ENCODE measurements at regions not wholly inside any gene's neighbourhood (a gene's known extent, or its start where the extent isn't known, plus 50 kb on each side); places are given as distances from the start of the nearest gene placed in this dataset.
"Not testable (repeated sequence)": the region's sequence is repeated elsewhere in the genome, so short reads cannot be mapped to it uniquely, and the experiment has no call there.

- Mint-ChIP-seq H3K27ac (ENCODE audit: unreplicated experiment) (no peak overlapping the region), H3K9me3 (ENCODE audit: low read depth, unreplicated experiment) (no peaks in the 10 kb centered on the region), H3K27me3 (ENCODE audit: unreplicated experiment) (no peaks in the 10 kb centered on the region), H3K4me1 (ENCODE audit: low read depth, unreplicated experiment) (no peaks in the 10 kb centered on the region), H3K4me3 (ENCODE audit: low read depth, unreplicated experiment) (no peak overlapping the region), H3K36me3 (ENCODE audit: insufficient read depth, unreplicated experiment) (no peaks in the 10 kb centered on the region)
- no TSS peak for BruUV-seq (replicated peaks)
- CTCF ChIA-PET = no interaction called here
- intact Hi-C loops (cut with micrococcal nuclease; ENCODE audit: unreplicated experiment) = loop anchor here (5.0 kb wide), 1 partner anchor 310 kb away; no protein-coding TSS in a partner anchor
- TF ChIP-seq CTCF (IDR thresholded peaks at IDR 0.05; ENCODE audit: unreplicated experiment) = no peak
- no peak for DNase-seq
These were observed 523.3 kb downstream of the LRRC70 start for GRCh38 chr5:63101870-63102269.

DNA sequence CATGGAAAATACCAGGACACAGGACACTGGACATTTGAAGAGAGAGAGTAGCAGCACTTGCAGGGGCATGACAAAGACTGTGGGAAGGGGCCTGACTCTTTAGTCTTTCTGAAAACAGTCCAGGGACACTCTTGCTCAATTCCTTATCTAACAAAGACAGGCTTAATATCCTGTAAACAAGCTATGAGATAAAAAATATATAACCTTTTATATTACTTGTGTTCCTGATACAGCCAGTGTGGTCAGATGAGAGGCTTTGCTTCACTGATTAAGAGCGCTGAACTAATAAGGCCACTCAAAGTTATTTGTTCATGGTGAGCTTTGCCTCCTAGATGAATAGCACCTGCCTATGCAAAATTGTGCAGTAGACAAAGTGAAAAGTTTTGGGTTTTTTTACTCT is 518.7 kb downstream of the LRRC70 start:
- CTCF ChIA-PET = no interaction called here
- no peaks in the 10 kb centered on the region for H3K36me3 Mint-ChIP-seq (ENCODE audit: insufficient read depth, unreplicated experiment)

DNA sequence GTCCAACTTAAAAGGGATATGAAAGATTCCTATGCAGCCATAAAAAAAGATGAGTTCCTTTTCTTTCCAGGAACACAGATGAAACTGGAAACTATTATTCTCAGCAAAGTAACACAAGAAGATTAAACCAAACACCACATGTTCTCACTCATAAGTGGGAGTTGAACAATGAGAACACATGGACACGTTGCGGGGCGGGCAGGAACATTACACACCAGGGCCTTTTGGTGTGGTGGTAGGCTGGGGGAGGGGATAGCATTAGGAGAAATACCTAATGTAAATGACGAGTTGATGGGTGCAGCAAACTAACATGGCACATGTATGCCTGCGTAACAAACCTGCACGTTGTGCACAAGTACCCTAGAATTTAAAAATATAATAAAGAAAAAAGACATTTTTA is 516.1 kb downstream of the LRRC70 start:
- no peaks in the 10 kb centered on the region for H3K36me3 Mint-ChIP-seq (ENCODE audit: insufficient read depth, unreplicated experiment)
- no peak for TF ChIP-seq CTCF (IDR thresholded peaks at IDR 0.05; ENCODE audit: unreplicated experiment)
- no peaks in the 10 kb centered on the region for H3K4me1 Mint-ChIP-seq (ENCODE audit: low read depth, unreplicated experiment)
- no peak for DNase-seq
- peaks cover 3% of the 10 kb centered on the region for H3K9me3 Mint-ChIP-seq (ENCODE audit: low read depth, unreplicated experiment)
- BruUV-seq (replicated peaks) = no TSS peak
- no peak overlapping the region for H3K27ac Mint-ChIP-seq (ENCODE audit: unreplicated experiment)
- CTCF ChIA-PET = no interaction called here
- no peaks in the 10 kb centered on the region for H3K27me3 Mint-ChIP-seq (ENCODE audit: unreplicated experiment)
- intact Hi-C loops (cut with micrococcal nuclease; ENCODE audit: unreplicated experiment) = no loop called here
- no peak overlapping the region for H3K4me3 Mint-ChIP-seq (ENCODE audit: low read depth, unreplicated experiment)

More for the DNA sequence above, 518.7 kb downstream of the LRRC70 start:
- Mint-ChIP-seq H3K27ac (ENCODE audit: unreplicated experiment) (no peak overlapping the region), H3K9me3 (ENCODE audit: low read depth, unreplicated experiment) (no peaks in the 10 kb centered on the region), H3K4me3 (ENCODE audit: low read depth, unreplicated experiment) (no peak overlapping the region), H3K27me3 (ENCODE audit: unreplicated experiment) (no peaks in the 10 kb centered on the region), H3K4me1 (ENCODE audit: low read depth, unreplicated experiment) (no peaks in the 10 kb centered on the region)
- BruUV-seq (replicated peaks) = no TSS peak
- intact Hi-C loops (cut with micrococcal nuclease; ENCODE audit: unreplicated experiment) = no loop called here
- no peak for DNase-seq
- no peak for TF ChIP-seq CTCF (IDR thresholded peaks at IDR 0.05; ENCODE audit: unreplicated experiment)

- no TSS peak for BruUV-seq (replicated peaks)
- intact Hi-C loops (cut with micrococcal nuclease; ENCODE audit: unreplicated experiment) = no loop called here
- Mint-ChIP-seq H3K9me3 (ENCODE audit: low read depth, unreplicated experiment) (peaks cover 3% of the 10 kb centered on the region), H3K36me3 (ENCODE audit: insufficient read depth, unreplicated experiment) (no peaks in the 10 kb centered on the region), H3K27me3 (ENCODE audit: unreplicated experiment) (peaks cover 13% of the 10 kb centered on the region), H3K4me3 (ENCODE audit: low read depth, unreplicated experiment) (no peak overlapping the region), H3K4me1 (ENCODE audit: low read depth, unreplicated experiment) (no peaks in the 10 kb centered on the region), H3K27ac (ENCODE audit: unreplicated experiment) (no peak overlapping the region)
- DNase-seq = no peak
- CTCF ChIA-PET = no interaction called here
- TF ChIP-seq CTCF (IDR thresholded peaks at IDR 0.05; ENCODE audit: unreplicated experiment) = no peak
These were observed 510.5 kb downstream of the LRRC70 start for GRCh38 chr5:63089147-63089546.

GRCh38 chr5:63085561-63085960 is 506.9 kb downstream of the LRRC70 start:
- CTCF ChIA-PET = no interaction called here
- DNase-seq = no peak

DNA sequence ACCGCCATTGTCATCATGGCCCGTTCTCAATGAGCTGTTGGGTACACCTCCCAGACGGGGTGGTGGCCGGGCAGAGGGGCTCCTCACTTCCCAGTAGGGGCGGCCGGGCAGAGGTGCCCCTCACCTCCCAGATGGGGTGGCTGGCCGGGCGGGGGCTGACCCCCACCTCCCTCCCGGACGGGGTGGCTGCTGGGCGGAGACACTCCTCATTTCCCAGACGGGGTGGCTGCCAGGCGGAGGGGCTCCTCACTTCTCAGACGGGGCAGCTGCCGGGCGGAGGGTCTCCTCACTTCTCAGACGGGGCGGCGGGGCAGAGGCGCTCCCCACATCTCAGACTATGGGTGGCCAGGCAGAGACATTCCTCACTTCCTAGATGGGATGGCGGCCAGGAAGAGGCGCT is 505.1 kb downstream of the LRRC70 start:
- H3K4me1 Mint-ChIP-seq (ENCODE audit: low read depth, unreplicated experiment); H3K27ac Mint-ChIP-seq (ENCODE audit: unreplicated experiment); H3K4me3 Mint-ChIP-seq (ENCODE audit: low read depth, unreplicated experiment); DNase-seq; H3K9me3 Mint-ChIP-seq (ENCODE audit: low read depth, unreplicated experiment); H3K36me3 Mint-ChIP-seq (ENCODE audit: insufficient read depth, unreplicated experiment); BruUV-seq (replicated peaks); CTCF ChIA-PET; intact Hi-C loops (cut with micrococcal nuclease; ENCODE audit: unreplicated experiment): not testable (repeated sequence)
- H3K27me3 Mint-ChIP-seq (ENCODE audit: unreplicated experiment) = peaks cover 13% of the 10 kb centered on the region

More at GRCh38 chr5:63085561-63085960, 506.9 kb downstream of the LRRC70 start:
- Mint-ChIP-seq H3K27me3 (ENCODE audit: unreplicated experiment) (peaks cover 13% of the 10 kb centered on the region), H3K4me3 (ENCODE audit: low read depth, unreplicated experiment) (no peak overlapping the region), H3K4me1 (ENCODE audit: low read depth, unreplicated experiment) (no peaks in the 10 kb centered on the region), H3K27ac (ENCODE audit: unreplicated experiment) (no peak overlapping the region), H3K36me3 (ENCODE audit: insufficient read depth, unreplicated experiment) (no peaks in the 10 kb centered on the region), H3K9me3 (ENCODE audit: low read depth, unreplicated experiment) (no peaks in the 10 kb centered on the region)
- intact Hi-C loops (cut with micrococcal nuclease; ENCODE audit: unreplicated experiment) = no loop called here
- no TSS peak for BruUV-seq (replicated peaks)
- no peak for TF ChIP-seq CTCF (IDR thresholded peaks at IDR 0.05; ENCODE audit: unreplicated experiment)

Data from Calu3 (cell line).